PC-3 (cell line): ENCODE measurements at regions not wholly inside any gene's neighbourhood (a gene's known extent, or its start where the extent isn't known, plus 50 kb on each side); places are given as distances from the start of the nearest gene placed in this dataset.

Experiments used
- ATAC-seq: fragments of 200-7000 bp; cut with Tn5 transposase; 2 replicates; pipeline ENCODE4 v1.9.1; 2020; ENCODE audit warnings: mild to moderate bottlenecking, moderate library complexity
- BruUV-seq: library from RNA; stranded (reverse); fragments of 400-500 nt; replicated peaks from 2 replicates; lab custom pipeline; 2021; lab: Mats Ljungman, UMichigan
- CTCF ChIA-PET: fragments of 300-600 bp; sonication (Branson Sonifier 250); formaldehyde crosslinking; loops from one replicate; lab custom pipeline; 2022; ENCODE audit warnings: antibody characterized with exemption; lab: Charles Lee
- POLR2A ChIA-PET: fragments of 300-600 bp; sonication (Branson Sonifier 250); formaldehyde crosslinking; loops from one replicate; lab custom pipeline; 2022; ENCODE audit warnings: antibody characterized with exemption; ENCODE audit not compliant: unreplicated experiment; lab: Charles Lee
- DNase-seq: peaks from one replicate; pipeline ENCODE4 v3.0.0-alpha.2; 2015
- H2AFZ ChIP-seq: fragments of 300-600 bp; sonication (generic); 2 replicates; pipeline ENCODE4 v1.6.0; 2016; ENCODE audit warnings: antibody characterized with exemption, low read length
- H3F3A ChIP-seq: fragments of 300-600 bp; sonication (generic); one replicate; pipeline ENCODE4 v1.6.0; 2017; ENCODE audit warnings: antibody characterized with exemption, low read length, control low read depth, mild to moderate bottlenecking; ENCODE audit not compliant: unreplicated experiment
- H3K27ac ChIP-seq: fragments of 300-600 bp; sonication (generic); 2 replicates; pipeline ENCODE4 v1.5.1; 2016; ENCODE audit warnings: mild to moderate bottlenecking, low read length
- H3K27me3 ChIP-seq: fragments of 300-600 bp; sonication (generic); 2 replicates; pipeline ENCODE4 v1.6.1; 2016; ENCODE audit warnings: low read length, mixed read lengths
- H3K36me3 ChIP-seq: fragments of 300-600 bp; sonication (generic); 2 replicates; pipeline ENCODE4 v1.6.1; 2016; ENCODE audit warnings: low read depth, mixed run types, low read length, mixed read lengths
- H3K4me1 ChIP-seq: fragments of 300-600 bp; sonication (generic); 2 replicates; pipeline ENCODE4 v1.5.1; 2016; ENCODE audit warnings: low read length; ENCODE audit not compliant: insufficient read depth
- H3K4me2 ChIP-seq: fragments of 300-600 bp; sonication (generic); 2 replicates; pipeline ENCODE4 v1.6.0; 2016; ENCODE audit warnings: low read length
- H3K4me3 ChIP-seq: fragments of 300-600 bp; sonication (generic); 2 replicates; pipeline ENCODE4 v1.5.1; 2016; ENCODE audit warnings: mild to moderate bottlenecking, low read length, mixed read lengths
- H3K79me2 ChIP-seq: fragments of 300-600 bp; sonication (generic); 2 replicates; pipeline ENCODE4 v1.6.1; 2017; ENCODE audit warnings: low read length, mixed read lengths
- H3K9ac ChIP-seq: fragments of 300-600 bp; sonication (generic); 2 replicates; pipeline ENCODE4 v1.6.0; 2016; ENCODE audit warnings: mild to moderate bottlenecking, low read length
- H3K9me2 ChIP-seq: fragments of 300-600 bp; sonication (generic); replicated peaks from 2 replicates; pipeline ENCODE4 v1.6.1; 2016; ENCODE audit warnings: mixed run types, low read length, mixed read lengths
- H3K9me3 ChIP-seq: fragments of 300-600 bp; sonication (generic); 2 replicates; pipeline ENCODE4 v1.6.1; 2016; ENCODE audit warnings: low read length, mixed read lengths
- H4K20me1 ChIP-seq: fragments of 300-600 bp; sonication (generic); 2 replicates; pipeline ENCODE4 v1.6.1; 2016; ENCODE audit warnings: low read length, mixed read lengths
- CTCF ChIP-seq: fragments of 300-600 bp; sonication (generic); conservative IDR thresholded peaks from 2 replicates; pipeline ENCODE4 v1.5.1; 2017; ENCODE audit warnings: antibody characterized with exemption, low read depth, mild to moderate bottlenecking, low read length
- EZH2 ChIP-seq: fragments of 300-600 bp; sonication (generic); IDR thresholded peaks from one replicate; pipeline ENCODE4 v1.6.1; 2017; ENCODE audit warnings: antibody characterized with exemption, mild to moderate bottlenecking, low read length; ENCODE audit not compliant: unreplicated experiment
- EZH2phosphoT487 ChIP-seq: fragments of 300-600 bp; sonication (generic); IDR thresholded peaks from 2 replicates; pipeline ENCODE4 v1.6.1; 2018; ENCODE audit warnings: mild to moderate bottlenecking, antibody characterized with exemption, low read length, borderline replicate concordance
- intact Hi-C: fragments of 100-400 bp; cut with micrococcal nuclease; formaldehyde crosslinking; loops from 2 replicates; pipeline ENCODE4 v1.9.0; 2023

- no peak for TF ChIP-seq EZH2phosphoT487
- TF ChIP-seq EZH2: no peak
- TF ChIP-seq CTCF: no peak
- 0 out of 2 replicates have a peak, but pooled peaks cover under 1% of the 10 kb centered on the region for H3K4me1 ChIP-seq
- H3K36me3 ChIP-seq: no peaks in the 10 kb centered on the region
- H3K4me2 ChIP-seq: no peak overlapping the region
- DNase-seq (no peak), ATAC-seq (no peak)
- no TSS peak for BruUV-seq
- no peaks in the 10 kb centered on the region for H3K79me2 ChIP-seq
- intact Hi-C loops: no loop called here
- H3F3A ChIP-seq: no peaks in the 10 kb centered on the region
- ChIA-PET CTCF (no interaction called here), POLR2A (no interaction called here)
- no peak overlapping the region for H3K9ac ChIP-seq
- no peaks in the 10 kb centered on the region for H3K9me3 ChIP-seq
- H2AFZ ChIP-seq: no peak overlapping the region
- no peaks in the 10 kb centered on the region for H3K27me3 ChIP-seq
- H4K20me1 ChIP-seq: no peaks in the 10 kb centered on the region
- no peaks in the 10 kb centered on the region for H3K9me2 ChIP-seq
- no peak overlapping the region for H3K4me3 ChIP-seq
- H3K27ac ChIP-seq: no peak overlapping the region
These were observed 195.9 kb downstream of the TENT5A start for GRCh38 chr6:81556551-81556950.

DNA sequence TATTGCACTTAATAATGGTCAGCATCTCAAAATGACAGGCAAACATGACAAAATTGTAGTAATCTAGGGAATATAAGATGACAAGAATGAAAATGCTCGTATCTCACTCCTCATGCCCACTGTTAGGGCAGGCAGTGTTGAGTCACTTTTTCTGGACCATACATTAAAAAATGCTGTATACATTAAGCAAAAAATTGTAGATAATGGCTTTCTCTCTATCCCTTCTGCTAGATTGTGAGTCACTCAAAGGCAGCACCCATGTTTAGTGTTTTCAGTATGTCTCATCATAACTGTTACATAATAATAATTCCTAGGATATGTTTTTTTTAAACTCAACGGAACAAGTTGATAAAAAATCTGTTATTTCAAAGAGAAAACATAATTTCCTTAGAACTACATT is 199.3 kb downstream of the TENT5A start:
- H3K4me1 ChIP-seq: no peaks in the 10 kb centered on the region
- no peaks in the 10 kb centered on the region for H3F3A ChIP-seq
- H2AFZ ChIP-seq: no peak overlapping the region
- no peaks in the 10 kb centered on the region for H3K36me3 ChIP-seq
- no peaks in the 10 kb centered on the region for H3K9me3 ChIP-seq
- no peaks in the 10 kb centered on the region for H4K20me1 ChIP-seq
- no peaks in the 10 kb centered on the region for H3K27me3 ChIP-seq
- ChIA-PET CTCF (no interaction called here), POLR2A (no interaction called here)
- intact Hi-C loops: no loop called here
- no peak overlapping the region for H3K4me3 ChIP-seq
- H3K9ac ChIP-seq: no peak overlapping the region
- TF ChIP-seq EZH2 (no peak), CTCF (no peak)
- no peak overlapping the region for H3K27ac ChIP-seq
- H3K79me2 ChIP-seq: no peaks in the 10 kb centered on the region
- BruUV-seq: no TSS peak
- DNase-seq: peak; percentile 8
- H3K4me2 ChIP-seq: no peak overlapping the region
- H3K9me2 ChIP-seq: no peaks in the 10 kb centered on the region
- no peak for ATAC-seq

- intact Hi-C loops: no loop called here
- H3K27ac ChIP-seq: no peak overlapping the region
- H3K4me1 ChIP-seq: no peaks in the 10 kb centered on the region
- H3K9ac ChIP-seq: no peak overlapping the region
- CTCF ChIA-PET: no interaction called here
- H4K20me1 ChIP-seq: no peaks in the 10 kb centered on the region
- H2AFZ ChIP-seq: no peak overlapping the region
- no peak overlapping the region for H3K4me3 ChIP-seq
- H3K4me2 ChIP-seq: no peak overlapping the region
- H3K9me2 ChIP-seq: no peaks in the 10 kb centered on the region
- TF ChIP-seq EZH2phosphoT487: no peak
- TF ChIP-seq EZH2: no peak
- no peaks in the 10 kb centered on the region for H3F3A ChIP-seq
- BruUV-seq: no TSS peak
- H3K27me3 ChIP-seq: no peaks in the 10 kb centered on the region
- H3K36me3 ChIP-seq: no peaks in the 10 kb centered on the region
- ATAC-seq (no peak), DNase-seq (no peak)
- no peaks in the 10 kb centered on the region for H3K79me2 ChIP-seq
- no peaks in the 10 kb centered on the region for H3K9me3 ChIP-seq
- POLR2A ChIA-PET: no interaction called here
These were observed 199.8 kb downstream of the TENT5A start for GRCh38 chr6:81552644-81553043.
